Hematopoietic multipotent progenitor cell treated with erythropoietin and hydrocortisone succinate and interleukin-3 and kit ligand, for 8 days (in vitro differentiated cells): ENCODE measurements at regions not wholly inside any gene's neighbourhood (a gene's known extent, or its start where the extent isn't known, plus 50 kb on each side); places are given as distances from the start of the nearest gene placed in this dataset.

Experiments
- DNase-seq: peaks from one replicate; pipeline ENCODE4 v3.0.0-alpha.2; 2015

DNA sequence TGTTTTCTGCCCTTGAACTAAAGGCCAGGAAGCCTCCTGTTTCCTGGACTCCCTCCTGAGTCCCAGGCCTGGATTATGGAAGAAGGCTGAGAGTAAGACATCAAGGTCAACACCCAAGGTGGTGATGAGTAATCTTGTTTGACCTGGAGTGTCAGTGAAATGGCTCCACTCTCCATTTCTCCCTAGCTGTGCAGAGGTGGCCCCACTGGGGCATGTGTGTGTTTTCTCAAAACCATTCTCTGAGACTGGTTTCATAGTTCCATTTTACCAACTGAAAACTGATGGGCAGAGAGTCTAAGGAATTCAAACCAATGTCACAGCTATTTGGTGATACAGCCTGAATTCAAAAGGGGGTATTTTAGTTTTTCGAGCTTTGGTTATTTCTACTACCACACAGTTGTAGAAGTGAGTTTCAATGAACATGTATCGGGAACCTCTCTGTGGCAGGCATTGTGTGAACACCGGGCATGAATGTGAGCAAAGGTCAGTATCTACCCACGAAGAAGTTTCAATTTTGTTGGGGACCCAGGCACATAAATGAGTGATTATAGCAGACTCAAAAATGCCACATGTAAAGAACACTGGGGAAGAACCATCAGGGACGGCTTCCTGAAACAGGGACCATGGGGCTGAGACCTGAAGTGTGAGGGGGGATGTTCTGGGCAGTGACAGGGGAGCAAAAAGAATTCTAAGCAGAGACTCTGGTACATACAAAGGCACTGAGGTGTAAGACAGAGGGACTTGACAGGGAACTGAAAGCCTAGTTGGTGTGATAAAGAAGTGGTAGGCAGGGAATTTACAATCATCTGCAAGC lies 269.6 kb upstream of the KLF4 start:
- no peak for DNase-seq

DNA sequence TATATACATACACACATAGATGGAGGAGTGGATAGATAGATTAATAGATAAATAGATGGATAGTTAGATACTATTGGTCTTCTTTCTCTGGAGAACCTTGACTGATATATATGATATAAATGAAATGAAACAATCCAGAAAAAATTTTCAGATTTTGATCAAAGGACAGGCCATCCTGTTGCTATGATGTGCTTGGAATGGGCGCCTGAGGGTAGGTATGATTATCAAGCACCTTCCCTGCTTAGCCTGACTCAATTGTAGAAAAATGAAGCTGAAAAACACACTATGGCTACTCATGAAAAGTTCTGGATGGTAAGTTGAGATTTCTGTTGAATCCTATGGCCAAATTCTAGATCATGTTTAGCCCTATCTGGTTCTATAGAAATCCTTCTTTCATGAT lies 266.5 kb upstream of the KLF4 start:
- DNase-seq = no peak

DNA sequence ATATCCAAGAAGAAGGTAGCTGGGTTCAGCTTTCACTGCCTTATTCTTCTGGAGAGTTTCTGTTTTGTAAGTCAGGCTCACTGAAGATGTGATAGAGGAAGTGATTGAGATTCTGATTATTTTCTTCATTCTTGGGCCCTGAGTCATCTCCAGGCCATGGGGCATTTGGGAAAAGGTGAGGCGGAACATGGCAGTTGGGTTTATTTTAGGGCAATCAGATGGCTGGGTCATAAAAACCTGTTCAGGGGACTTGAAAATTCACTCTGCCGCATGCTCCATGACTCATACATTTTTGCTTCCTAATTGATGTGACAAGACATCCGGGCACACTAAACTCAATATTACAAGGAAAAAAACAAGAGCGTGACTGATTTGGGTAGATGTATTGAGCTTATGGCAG lies 265.7 kb upstream of the KLF4 start:
- DNase-seq = no peak

DNA sequence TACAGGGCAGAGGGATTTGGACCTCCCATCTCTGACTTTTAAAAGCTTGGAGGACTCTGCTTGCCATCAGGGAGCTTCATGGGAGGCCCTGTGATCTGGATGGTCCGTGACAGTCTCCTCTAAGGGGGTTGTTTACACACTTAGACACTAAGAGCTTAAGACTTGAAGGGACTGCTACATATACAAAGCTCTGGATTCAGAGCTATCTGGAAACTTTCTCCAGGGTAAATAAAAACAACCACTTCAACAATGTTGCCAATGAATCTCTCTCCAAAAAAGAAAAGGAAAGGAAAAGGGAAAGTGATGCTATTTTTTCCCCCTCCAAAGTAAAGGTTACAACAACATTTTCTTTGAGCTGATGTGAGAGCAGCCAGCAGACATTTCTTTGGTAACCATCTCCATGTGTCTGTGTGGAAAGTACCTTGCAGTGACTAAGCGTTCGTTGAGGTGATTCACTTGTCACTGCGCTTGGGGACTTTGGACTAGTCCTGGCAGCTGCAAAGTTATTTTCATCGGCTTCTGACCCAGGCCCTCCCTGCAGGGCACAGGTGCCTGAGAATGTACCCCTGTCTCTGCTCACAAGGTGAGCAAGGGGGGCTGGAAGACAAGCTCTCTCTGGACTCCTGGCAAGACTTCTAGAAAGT lies 262.1 kb upstream of the KLF4 start:
- DNase-seq = no peak

DNA sequence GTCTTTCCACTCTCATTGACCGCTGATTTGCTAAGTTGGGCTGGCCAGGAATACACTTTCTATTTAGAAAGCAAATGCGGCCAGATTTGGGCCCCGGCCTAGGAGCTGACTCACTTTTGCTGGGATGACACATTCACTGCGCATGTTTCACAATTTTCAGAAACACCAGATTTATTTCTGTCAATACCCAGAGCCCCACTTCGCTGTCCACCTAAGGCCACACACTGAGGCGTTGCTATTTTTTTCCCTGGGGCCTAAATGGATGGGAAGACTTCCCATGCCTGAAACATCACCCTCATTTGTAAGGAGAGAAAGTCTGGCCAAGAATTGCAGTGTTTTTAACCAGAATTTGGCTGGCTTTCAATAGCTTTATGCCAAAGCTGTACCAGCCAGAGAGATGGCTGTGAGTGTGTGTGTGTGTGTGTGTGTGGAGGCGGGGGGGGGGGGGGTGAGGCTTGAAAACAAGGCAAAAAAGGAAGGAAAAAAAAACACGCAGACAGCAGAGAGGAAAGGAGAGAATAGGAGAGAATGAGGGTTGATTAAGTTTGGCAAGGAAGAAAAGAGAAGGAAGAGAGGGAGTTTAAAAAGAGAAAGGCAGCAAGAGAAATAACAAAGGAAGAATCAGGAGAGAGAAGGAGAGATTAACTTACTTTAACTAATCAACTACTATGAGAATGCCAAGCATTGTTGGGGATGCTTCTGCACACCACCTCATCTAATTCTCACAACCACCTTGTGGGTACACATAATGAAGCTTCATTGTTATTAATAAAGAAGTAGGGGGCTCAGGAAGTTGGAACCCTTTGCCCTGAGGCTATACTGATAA lies 261.4 kb upstream of the KLF4 start:
- no peak for DNase-seq

DNA sequence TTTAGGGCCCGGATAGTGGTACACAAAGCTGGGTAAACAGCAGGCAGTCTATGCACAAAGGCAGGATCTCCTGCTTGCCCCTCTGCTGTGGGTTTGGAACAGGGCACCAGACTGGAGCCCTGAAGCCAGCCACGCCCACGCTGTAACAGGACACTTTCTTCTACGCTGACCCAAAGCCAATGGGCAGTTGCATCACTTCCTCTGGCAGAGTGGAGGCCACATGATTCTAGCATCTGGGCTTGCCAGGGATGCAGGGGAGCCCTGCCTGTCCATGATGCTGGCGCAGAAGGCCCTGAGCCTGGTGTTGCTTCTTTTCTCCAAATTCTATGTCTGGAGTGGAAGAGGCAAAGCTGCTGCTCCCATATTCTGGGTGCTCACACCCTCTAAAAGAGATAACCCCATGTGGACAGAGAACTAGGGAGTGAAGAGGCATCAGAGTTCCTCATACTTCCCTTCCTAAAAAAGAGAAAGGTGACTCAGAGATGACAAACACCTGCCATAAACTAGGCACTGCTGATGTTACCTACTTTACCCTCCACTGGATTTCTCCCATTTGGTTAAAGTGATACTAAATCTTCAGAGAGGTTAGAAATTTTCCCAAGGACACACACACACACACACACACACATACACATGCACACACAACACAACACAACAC lies 260.3 kb upstream of the KLF4 start:
- DNase-seq = no peak

DNA sequence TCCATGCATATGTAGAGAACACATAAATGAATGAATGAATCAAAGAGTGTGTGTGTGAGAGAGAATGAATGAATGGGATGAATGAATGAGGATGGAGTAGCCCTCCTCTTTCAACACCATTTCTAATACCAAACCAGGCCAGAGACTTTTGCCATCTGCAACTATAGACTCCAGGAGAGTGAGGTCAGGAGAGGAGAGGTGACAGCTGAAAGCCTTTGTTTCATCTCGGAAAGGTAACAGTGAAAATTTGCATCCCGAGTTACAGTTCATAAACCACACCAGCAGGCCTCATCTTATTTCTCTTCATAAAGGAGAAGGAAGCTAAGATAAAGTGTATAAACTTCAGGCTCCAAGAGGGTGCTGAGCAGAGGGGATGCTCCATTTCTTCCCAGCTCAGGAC lies 255.3 kb upstream of the KLF4 start:
- no peak for DNase-seq

DNA sequence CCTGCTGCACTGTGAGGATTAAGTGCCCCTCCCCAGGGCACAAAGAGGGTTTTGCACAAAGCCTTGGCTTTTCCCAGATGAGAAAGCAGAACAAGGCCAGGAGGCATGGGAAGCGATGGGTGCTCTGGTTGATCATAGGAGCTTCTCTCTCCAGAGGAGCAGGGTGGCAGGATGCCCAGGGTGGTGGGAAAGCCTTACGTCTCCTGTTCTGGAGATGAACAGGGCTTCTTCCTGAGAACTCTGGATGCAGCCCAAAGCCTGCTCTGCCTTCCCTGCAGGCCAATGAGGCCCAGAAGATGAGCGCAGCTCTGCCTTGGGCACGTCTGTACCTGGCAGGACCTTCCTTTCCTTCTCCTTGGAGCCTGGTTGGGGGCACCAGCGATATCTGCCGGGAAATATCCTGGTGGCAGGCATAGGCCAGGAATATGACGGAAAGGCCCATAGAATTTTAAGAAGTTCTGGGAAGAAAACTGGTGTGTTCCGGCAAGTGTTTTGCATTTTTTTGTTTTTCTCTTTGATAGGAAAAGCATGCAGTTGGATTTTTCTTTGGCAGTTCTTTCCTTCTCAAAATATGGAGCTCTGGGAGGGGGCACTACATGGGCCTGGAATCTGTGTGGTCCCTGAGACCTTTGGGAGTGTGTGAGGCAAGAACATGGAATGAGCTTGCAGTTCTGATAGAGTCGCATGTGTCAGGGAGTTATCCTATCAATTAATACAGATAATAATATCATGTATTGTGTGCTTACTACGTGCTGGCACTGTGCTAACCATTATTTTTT lies 253.2 kb upstream of the KLF4 start:
- no peak for DNase-seq

DNA sequence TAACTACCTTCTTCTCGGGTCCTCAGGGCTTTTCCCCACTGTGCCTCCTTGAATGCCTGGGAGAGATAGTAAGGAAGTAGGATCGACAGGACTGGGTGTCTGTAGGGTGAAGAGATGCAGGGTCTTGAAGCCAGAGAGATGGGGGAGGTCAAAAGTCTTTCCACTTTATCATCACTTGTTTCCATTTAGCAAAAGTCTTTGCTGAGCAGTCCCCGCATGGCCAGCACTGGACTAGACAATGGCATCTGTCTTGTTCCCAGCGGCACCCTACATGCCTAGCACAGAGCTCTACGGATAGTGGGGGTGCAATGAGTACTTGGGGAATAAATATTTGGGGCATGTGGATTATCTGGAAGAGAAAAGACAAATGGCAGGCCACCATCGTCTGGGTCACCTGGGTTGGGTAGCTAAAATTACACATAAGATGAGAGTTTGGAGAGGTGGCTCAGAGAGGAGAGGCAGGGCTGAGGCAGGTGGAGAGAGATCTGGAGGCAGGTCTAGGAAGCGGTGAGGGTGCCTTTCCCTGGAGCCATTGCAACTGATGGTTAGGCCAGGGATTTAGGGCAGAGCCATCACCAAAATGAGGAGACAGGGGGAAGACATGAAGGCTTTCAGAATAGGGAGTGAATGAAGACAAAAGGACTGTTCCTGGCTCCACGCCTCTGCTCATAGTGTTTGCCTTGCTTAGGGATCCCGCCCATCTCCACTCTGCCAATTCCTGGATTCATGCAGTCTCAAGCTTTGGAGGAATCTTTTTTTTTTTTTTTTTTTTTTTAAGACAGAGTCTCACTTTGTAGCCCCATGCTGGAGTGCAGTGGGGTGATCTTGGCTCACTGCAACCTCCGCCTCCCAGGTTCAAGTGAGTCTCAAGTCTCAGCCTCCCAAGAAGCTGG lies 250.8 kb upstream of the KLF4 start:
- no peak for DNase-seq

DNA sequence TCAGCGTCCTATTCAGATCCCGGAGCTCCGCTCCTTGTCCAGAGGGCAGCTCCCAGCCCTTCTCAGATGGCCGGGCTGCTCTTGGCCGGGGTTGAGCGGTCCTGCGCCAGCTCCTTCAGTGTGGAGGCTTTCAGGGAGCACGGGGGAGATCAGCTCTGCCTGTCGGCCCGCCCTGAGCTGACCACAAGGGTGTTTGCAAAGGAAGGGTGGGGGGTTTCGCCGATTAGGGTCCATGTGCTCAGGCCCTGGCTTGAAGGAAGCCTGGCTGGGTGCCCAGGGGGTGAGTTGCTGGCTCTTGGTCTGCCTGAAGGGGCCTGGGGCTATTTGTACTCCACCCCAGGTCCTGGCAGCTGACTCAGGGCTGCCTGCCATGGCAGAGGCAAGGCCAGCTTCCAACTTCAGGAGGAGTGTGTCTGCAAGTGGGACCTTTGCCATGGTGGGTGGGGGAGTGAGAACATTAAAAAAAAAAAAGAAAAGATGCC lies 250.1 kb upstream of the KLF4 start:
- no peak for DNase-seq

DNA sequence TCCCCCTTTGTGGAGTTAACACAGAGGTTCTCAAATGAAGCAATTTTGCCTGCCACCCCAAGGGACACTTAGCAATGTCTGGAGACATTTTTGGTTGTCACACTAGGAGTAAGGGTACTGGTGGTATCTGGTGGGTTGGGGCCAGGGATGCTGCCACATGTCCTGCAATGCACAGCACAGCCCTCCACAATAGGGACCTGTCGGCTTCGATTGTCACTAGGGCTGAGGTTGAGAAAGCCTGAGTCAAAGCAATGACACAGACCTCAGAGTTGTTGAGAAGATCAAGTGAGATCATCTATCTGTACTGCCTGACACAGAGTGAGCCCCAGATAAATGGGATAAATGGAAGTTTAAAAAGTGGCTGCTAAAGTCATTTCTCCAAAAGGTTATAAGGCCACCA lies 249.2 kb upstream of the KLF4 start:
- no peak for DNase-seq

DNA sequence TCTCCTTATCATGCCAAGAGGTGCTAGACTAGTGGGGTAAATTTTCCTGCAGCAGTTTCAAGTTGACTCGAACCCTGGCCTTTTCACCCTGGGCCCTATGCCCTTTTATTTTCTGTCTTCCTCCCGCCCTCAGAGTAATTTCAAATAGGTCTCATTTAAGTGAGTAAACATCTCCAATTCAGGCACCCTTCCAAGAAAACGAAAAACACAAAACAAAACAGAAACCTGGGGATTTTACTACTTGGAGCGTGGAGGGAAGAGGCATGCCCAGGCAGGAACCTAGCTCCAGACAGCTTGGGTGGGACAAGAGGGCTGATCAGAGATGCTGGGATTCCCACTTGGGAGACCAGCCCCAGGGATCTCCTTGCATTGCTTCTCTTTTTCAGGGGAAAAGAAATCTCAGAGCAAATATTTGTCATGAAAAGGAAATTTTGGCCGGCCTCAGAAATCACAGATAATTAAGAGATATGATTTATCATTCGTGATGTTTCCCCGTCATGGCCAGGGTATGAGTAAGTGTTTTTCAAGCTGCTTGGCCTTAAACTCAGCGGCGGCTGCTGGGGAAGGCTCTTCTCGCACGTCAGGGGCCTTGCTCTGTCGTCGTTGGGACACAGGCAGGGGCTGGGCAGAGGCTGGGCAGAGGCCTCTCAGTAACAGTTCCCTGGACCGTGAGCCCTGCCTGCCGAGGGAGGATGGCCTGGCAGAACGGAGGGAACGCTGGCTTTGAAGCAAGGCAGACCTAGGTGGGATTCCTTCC lies 248.6 kb upstream of the KLF4 start:
- DNase-seq = no peak

DNA sequence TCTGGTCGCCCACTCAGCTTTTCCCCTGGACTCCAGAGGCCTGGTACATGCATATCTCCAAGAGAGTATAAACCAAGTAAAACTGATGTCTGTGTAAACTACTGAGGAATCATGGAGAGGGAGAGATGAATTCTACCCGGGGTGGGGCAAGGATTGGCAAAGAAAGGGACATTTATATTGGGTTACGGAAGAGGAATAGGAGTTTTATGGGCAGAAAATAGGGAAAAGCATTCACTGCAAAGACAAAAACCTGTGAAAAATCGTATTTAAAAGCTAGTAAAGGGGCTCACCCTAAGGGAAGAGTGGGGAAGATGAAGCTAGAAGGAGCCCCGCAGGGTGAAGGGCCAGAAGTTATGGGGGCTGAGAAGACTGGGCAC lies 248.0 kb upstream of the KLF4 start:
- DNase-seq = no peak

DNA sequence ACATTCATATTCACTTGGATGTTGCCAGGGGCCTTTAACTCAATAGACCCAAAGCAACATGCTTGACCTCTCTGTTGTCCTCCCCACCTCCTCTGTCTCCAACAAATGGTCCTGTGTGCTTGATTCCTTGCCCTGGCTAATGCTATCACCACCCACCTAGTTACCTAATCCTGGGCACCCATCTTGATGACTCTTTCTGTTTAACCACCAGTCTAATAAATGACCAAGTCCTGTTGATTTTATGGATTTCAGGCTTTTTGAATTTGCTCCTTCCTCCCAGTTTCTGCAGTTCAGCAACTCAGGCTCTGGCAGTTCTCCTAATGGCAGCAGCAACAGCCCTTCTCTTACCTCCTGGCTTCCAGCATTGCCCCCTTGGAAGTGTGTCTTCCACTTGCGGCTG lies 246.3 kb upstream of the KLF4 start:
- DNase-seq = no peak

DNA sequence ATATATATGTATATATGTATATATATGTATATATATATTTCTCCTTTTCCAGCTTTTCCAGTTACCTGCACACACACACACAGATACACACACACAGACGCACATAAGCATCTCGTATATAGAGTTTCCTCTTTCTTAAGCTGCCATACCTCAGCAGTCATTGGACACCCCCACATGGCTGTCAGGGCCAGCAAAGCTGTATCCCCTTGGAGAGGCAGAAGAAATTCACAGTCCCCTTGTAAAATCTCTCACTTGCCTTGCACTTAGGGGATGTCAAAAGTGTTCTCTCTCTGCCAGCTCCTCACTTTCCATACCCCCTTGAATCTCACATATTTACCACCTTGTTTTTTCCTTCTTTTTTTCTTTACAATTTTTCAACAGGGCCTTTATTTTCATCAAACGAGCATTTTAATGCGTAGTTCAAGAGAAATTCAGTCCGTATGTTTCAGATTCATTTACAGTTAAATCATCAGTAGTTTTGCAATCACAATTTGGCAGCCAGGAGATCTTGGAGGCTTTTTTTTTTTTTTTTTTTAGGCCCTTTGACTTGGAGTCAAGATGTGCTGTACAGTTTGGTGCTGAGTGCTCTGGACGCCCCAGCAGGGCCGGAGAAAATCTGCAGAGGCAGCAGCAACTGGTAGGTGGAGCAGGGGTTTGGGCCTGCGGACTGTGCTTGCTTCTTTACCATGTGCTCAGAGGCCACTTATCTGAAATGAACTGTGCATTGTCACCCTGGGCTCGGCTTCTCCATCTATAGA lies 244.9 kb upstream of the KLF4 start:
- no peak for DNase-seq

DNA sequence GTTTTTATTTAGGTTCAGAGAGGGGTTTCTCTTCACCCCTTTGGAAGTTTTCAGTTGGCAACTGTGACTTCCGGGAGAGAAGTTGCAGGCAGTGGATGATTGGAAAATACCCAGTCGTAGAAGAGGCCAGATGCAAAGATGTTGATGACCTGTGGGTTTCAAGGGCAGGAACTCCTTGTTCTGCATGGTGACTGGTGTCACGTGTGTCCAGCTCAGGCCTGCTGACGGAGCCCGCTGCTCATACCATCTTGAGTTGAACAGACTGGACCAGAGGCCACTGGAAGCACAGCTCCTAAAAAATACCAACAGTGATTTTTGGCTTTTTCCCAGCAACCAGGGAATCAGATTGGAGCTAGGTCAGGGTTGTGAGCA lies 243.9 kb upstream of the KLF4 start:
- DNase-seq = no peak

DNA sequence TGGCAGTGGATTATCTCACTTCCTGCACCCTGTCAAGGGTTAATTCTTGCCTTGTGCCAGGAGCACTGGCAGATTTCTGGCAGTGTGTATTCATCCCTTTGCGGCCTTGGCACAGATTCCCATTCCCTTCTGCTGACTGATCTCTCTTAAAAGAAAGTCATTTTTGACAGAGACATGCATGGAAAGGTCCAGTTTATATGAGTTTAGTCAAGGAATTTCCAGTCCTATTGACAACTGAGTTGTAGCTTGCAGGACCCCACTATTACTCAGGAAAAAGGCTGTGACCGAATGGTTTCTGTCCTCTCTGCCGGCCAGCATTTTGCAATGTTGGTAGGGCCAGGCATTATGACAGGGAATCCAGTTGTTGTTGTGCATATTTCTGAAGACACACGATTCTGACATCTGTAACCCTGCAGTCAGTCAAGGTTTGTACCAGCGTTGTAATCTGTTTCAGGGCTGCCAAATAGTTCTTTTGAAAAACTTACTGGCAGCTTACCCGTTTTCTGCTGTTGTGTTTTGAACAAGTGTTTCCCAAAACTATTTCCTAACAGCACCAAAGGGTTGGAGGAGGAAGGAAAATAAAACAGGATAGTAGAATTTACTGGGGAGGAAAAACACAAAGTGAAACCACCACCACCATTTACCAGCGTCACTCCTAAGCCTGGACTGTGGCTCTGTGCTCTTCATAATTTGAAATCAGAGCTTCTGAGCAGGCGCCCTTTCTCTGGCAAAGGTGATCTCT lies 243.4 kb upstream of the KLF4 start:
- no peak for DNase-seq

DNA sequence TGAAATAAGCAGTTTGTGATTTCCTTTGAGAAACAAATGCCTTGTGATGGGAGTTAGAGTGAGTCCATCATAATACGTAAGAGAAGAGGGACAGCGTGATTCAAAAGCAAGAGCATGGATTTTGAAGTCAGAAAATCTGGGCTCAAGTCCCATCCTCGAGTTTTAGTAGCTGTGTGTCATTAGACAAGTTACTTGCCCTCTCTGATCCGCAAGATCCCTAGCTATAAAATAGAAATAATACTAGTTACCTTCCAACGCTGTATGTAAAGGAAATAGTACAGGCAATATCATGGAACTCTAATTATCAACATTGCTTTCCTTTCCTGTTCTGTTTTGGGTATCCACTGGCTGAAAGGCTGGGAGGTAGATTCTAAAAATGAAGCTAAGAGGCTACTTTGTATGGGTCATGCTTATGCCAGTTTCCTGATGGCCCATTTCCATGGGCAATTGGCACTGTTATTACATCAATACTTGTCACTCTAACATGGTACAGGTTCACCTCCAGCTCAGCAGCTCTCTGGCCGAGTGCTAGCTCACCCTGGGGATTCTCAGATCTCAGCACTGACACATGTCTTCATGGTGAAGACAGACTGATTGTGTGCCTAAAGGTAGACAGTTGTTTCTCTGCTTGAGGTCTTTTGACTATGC lies 241.7 kb upstream of the KLF4 start:
- DNase-seq = no peak

DNA sequence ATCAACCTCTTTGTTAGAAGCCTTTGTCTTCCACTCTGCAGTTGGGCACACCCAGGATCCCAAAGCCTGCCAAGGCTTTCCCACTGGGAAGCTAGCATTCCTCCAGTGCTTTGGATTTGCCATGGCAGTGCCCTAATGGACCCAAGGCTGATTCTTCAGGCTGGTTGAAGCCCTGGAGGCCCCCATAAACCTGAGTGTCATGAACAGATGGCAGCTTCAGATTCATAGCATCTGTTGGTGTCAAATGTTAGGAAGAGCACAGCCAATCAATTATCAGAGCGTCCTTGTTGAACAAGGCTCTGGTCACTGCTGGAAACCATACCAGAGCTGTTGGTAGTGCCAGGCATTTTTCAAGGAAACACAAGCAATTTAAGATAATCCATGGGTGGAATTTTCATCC lies 241.1 kb upstream of the KLF4 start:
- no peak for DNase-seq
